Cardiac muscle cell (in vitro differentiated cells and primary cell): ENCODE measurements at regions not wholly inside any gene's neighbourhood (a gene's known extent, or its start where the extent isn't known, plus 50 kb on each side); places are given as distances from the start of the nearest gene placed in this dataset.

Experiments
- DNase-seq, 2 donors: peaks; one replicate each; pipeline versions ENCODE4 v3.0.0 to v3.0.0-alpha.2; 2010 to 2017; ENCODE audit warnings: low read depth in 1 of 2, low spot score in 1 of 2
- H3K27ac ChIP-seq: fragments of 200-600 bp; sonication (generic); 2 replicates; pipeline ENCODE4 v1.5.1; 2016
- H3K27me3 ChIP-seq: fragments of 200-600 bp; sonication (generic); 2 replicates; pipeline ENCODE4 v1.6.0; 2016; ENCODE audit warnings: control low read depth
- H3K36me3 ChIP-seq: fragments of 200-600 bp; sonication (generic); 2 replicates; pipeline ENCODE4 v1.5.1; 2016; ENCODE audit warnings: control low read depth
- H3K4me1 ChIP-seq: fragments of 200-600 bp; sonication (generic); 2 replicates; pipeline ENCODE4 v1.8.1; 2017; ENCODE audit warnings: low read depth, mild to moderate bottlenecking, mixed run types
- H3K4me3 ChIP-seq: fragments of 200-600 bp; sonication (generic); 2 replicates; pipeline ENCODE4 v1.5.1; 2016; ENCODE audit warnings: mild to moderate bottlenecking
- H3K9me3 ChIP-seq: fragments of 200-600 bp; sonication (generic); 2 replicates; pipeline ENCODE4 v1.5.1; 2017; ENCODE audit warnings: low read depth, mild to moderate bottlenecking, control low read depth
- CTCF ChIP-seq: IDR thresholded peaks from 2 replicates; pipeline ENCODE4 v1.5.1; 2012; ENCODE audit warnings: low read depth, mild to moderate bottlenecking, low read length

DNA sequence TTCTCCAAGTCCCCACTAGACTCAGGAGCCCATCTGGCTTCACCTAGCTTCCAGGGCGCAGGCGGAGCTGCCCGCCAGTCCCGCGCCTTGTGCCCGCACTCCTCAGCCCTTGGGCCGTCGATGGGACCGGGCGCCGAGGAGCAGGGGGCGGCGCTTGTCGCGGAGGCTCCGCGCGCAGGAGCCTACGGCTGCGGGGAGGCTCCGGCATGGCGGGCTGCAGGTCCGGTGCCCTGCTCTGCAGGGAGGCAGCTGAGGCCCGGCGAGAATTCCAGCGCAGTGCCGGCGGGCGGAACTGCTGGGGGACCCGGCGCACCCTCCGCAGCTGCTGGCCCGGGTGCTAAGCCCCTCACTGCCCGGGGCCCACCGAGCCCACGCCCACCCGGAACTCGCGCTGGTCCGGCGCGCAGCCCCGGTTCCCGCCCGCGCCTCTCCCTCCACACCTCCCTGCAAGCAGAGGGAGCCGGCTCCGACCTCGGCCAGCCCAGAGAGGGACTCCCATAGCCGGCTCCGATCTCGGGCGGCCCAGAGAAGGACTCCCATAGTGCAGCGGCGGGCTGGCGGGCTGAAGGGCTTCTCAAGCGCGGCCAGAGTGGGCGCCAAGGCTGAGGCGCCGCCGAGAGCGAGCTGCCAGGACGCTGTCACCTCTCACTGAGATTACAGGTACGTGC lies 78.1 kb upstream of the PJA2 start:
- no peak for DNase-seq
- no peaks in the 10 kb centered on the region for H3K4me1 ChIP-seq
- H3K9me3 ChIP-seq, result no peaks in the 10 kb centered on the region
- no peak overlapping the region for H3K4me3 ChIP-seq
- no peaks in the 10 kb centered on the region for H3K27me3 ChIP-seq
- H3K36me3 ChIP-seq, result no peaks in the 10 kb centered on the region
- no peak overlapping the region for H3K27ac ChIP-seq
- no peak for TF ChIP-seq CTCF

DNA sequence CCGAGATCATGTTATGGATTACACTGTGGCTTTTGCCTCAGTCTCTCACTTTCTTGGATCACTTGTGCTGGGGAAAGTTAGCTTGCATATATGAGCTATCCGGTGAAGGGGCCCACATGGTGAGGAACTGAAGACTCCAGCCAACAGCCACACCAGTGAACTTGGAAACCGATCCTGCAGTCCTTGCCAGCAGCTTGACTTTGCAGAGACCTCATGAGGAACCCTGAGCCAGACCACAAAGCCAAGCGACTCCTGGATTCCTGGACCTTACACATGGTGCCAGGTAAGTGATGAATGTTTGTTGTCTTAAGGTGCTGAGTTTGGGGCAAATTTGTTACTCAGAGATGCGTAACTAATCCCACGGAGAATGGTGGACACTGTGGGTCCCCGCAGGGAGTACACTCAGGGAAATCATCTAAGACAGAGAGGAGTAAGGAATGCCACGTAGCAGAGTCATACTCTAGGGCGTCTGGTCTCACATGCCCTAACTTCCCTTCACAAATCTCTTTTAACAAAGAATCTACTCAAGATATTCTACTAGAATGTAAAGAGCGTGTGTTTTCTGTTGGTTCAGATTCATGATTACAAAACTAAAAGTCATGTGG lies 76.5 kb upstream of the PJA2 start:
- H3K9me3 ChIP-seq, result no peaks in the 10 kb centered on the region
- peak in 1 of 2 donors; percentile 20 for DNase-seq
- H3K4me3 ChIP-seq, result no peak overlapping the region
- TF ChIP-seq CTCF, result no peak
- no peak overlapping the region for H3K27ac ChIP-seq
- H3K4me1 ChIP-seq, result no peaks in the 10 kb centered on the region
- no peaks in the 10 kb centered on the region for H3K27me3 ChIP-seq
- no peaks in the 10 kb centered on the region for H3K36me3 ChIP-seq

GRCh38 chr5:109485030-109485429 lies 75.3 kb upstream of the PJA2 start:
- no peaks in the 10 kb centered on the region for H3K9me3 ChIP-seq
- no peak overlapping the region for H3K4me3 ChIP-seq
- H3K27me3 ChIP-seq, result no peaks in the 10 kb centered on the region
- TF ChIP-seq CTCF, result no peak
- no peaks in the 10 kb centered on the region for H3K36me3 ChIP-seq
- no peak overlapping the region for H3K27ac ChIP-seq
- peak; percentile 11 to 58 for DNase-seq
- H3K4me1 ChIP-seq, result no peaks in the 10 kb centered on the region

- Histone ChIP-seq H3K9me3 (no peaks in the 10 kb centered on the region), H3K36me3 (no peaks in the 10 kb centered on the region), H3K27me3 (no peaks in the 10 kb centered on the region), H3K4me1 (no peaks in the 10 kb centered on the region), H3K27ac (no peak overlapping the region), H3K4me3 (no peak overlapping the region)
- TF ChIP-seq CTCF, result no peak
- DNase-seq, result no peak
Measured at GRCh38 chr5:109484597-109484996, 74.8 kb upstream of the PJA2 start.

GRCh38 chr5:109483395-109483971 lies 73.7 kb upstream of the PJA2 start:
- H3K27me3 ChIP-seq, result no peaks in the 10 kb centered on the region
- no peaks in the 10 kb centered on the region for H3K9me3 ChIP-seq
- H3K4me3 ChIP-seq, result no peak overlapping the region
- no peak for DNase-seq
- H3K4me1 ChIP-seq, result no peaks in the 10 kb centered on the region
- H3K27ac ChIP-seq, result no peak overlapping the region
- TF ChIP-seq CTCF, result no peak
- no peaks in the 10 kb centered on the region for H3K36me3 ChIP-seq
